ENCODE measurements at regions not wholly inside any gene's neighbourhood (a gene's known extent, or its start where the extent isn't known, plus 50 kb on each side); places are given as distances from the start of the nearest gene placed in this dataset.
"Not testable (repeated sequence)": the region's sequence is repeated elsewhere in the genome, so short reads cannot be mapped to it uniquely, and the experiment has no call there.

DNA sequence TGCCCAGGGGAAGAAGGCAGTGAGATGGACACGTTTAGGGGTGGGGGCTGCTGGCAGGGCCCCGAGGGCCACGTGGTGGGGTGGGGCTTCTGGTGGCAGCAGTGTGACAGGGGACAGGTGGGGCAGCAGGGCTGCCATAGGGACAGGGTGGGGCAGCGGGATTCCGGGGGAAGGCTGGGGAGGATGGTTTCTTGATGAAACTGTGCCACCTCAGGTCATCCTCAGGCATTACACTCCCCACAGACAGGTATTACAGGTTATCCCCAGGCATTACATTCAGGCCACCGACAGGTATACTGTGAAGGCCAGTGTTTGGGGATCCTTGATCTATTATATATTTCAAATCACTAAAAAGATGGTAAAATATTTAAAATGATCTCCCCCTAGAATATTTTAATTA is 432.1 kb upstream of the TSPY4 start:
- whole genome bisulfite sequencing, 5 donors: 45 to 73% (median 56%) methylated on average over 6 of the region's 6 CpGs; no CpG with 5 or more reads in 2 of the 5 donors
- Histone ChIP-seq H3K4me1 (no peaks in the 10 kb centered on the region), H3K9me3 (no peaks in the 10 kb centered on the region), H3K27me3 (no peaks in the 10 kb centered on the region), H3K4me3 (no peak overlapping the region), H3K36me3 (no peaks in the 10 kb centered on the region), H3K27ac (no peak overlapping the region)
- no peak for DNase-seq
- TF ChIP-seq, protein P1, sequence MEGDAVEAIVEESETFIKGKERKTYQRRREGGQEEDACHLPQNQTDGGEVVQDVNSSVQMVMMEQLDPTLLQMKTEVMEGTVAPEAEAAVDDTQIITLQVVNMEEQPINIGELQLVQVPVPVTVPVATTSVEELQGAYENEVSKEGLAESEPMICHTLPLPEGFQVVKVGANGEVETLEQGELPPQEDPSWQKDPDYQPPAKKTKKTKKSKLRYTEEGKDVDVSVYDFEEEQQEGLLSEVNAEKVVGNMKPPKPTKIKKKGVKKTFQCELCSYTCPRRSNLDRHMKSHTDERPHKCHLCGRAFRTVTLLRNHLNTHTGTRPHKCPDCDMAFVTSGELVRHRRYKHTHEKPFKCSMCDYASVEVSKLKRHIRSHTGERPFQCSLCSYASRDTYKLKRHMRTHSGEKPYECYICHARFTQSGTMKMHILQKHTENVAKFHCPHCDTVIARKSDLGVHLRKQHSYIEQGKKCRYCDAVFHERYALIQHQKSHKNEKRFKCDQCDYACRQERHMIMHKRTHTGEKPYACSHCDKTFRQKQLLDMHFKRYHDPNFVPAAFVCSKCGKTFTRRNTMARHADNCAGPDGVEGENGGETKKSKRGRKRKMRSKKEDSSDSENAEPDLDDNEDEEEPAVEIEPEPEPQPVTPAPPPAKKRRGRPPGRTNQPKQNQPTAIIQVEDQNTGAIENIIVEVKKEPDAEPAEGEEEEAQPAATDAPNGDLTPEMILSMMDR (IDR thresholded peaks at IDR 0.05): no peak
- TF ChIP-seq EP300 (IDR thresholded peaks at IDR 0.05) (no peak), POLR2AphosphoS5 (IDR thresholded peaks at IDR 0.05) (no peak), POLR2A (IDR thresholded peaks at IDR 0.05) (no peak)
- intact Hi-C loops (cut with DNase I; ENCODE audit: low total_unique reads): no loop called here

DNA sequence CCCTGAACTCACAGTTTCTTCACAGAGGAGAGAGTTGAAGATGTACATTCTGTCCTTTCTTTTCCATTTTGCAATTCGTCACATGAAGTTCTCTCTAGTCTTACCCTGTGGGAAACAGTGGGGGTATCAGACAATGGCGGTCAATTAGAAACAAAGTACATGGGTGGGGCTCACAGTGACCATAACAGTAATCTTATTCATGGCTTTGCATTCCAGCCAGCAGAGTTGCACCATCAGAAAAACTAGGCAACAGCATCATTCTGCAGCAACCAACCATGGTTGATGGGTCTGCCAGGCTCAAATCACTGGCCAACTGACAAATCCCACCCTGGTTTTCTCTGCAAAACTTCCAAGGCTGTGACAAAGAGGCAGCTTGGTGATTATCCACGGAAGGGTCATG is 414.7 kb upstream of the TSPY4 start:
- H3K36me3 ChIP-seq; H3K9me3 ChIP-seq; H3K27ac ChIP-seq; intact Hi-C loops (cut with DNase I; ENCODE audit: low total_unique reads); H3K27me3 ChIP-seq; DNase-seq; H3K4me1 ChIP-seq; H3K4me3 ChIP-seq: not testable (repeated sequence)
- WGBS, 5 donors: 58 to 71% (median 64%) methylated on average over 3 of the region's 3 CpGs; no CpG with 5 or more reads in 2 of the 5 donors

Measured in stomach (tissue), 8 donors.